GM12878 (cell line): ENCODE measurements at regions not wholly inside any gene's neighbourhood (a gene's known extent, or its start where the extent isn't known, plus 50 kb on each side); places are given as distances from the start of the nearest gene placed in this dataset.

Experiments used
- EZH2 ChIP-seq: IDR thresholded peaks from 2 replicates; pipeline ENCODE4 v1.6.1; 2012; ENCODE audit warnings: low read depth, mild to moderate bottlenecking, control low read depth, inconsistent platforms, low read length, borderline replicate concordance; ENCODE audit not compliant: control insufficient read depth
- TAF1 ChIP-seq: IDR thresholded peaks from 2 replicates; pipeline ENCODE4 v1.6.1; 2011; ENCODE audit warnings: mild to moderate bottlenecking, low read depth, low read length, borderline replicate concordance
- TF ChIP-seq, protein P1 (sequence below), 3 experiments: IDR thresholded peaks in 2 of 3; conservative IDR thresholded peaks in 1 of 3; 2 replicates each; pipeline ENCODE4 v1.5.1; 2011; ENCODE audit warnings: low read depth in 3 of 3, low read length in 3 of 3, mild to moderate bottlenecking in 3 of 3, control low read depth in 2 of 3, moderate library complexity in 2 of 3, inconsistent platforms in 1 of 3, mixed read lengths in 1 of 3; ENCODE audit not compliant: control insufficient read depth in 2 of 3, insufficient read depth in 1 of 3; ENCODE audit errors: extremely low read depth in 1 of 3

DNA sequence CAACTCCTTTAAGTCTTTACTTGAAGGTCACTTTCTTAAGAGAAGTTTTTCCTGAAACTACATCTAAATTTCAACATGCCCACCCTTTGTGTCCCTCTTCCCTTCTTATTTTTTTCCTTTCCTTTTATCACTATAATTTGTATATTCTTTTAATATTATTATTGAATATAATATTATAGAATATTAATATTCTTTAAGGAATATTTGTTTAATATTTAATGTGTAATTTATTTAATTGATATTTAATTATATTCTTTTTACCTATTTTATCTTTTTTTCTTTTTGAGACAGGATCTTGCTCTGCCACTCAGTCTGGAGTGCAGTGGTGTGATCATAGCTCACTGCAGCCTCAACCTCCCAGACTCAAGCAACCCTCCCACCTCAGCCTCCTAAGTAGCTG is 114.8 kb downstream of the KDR start:
- TF ChIP-seq, protein P1, sequence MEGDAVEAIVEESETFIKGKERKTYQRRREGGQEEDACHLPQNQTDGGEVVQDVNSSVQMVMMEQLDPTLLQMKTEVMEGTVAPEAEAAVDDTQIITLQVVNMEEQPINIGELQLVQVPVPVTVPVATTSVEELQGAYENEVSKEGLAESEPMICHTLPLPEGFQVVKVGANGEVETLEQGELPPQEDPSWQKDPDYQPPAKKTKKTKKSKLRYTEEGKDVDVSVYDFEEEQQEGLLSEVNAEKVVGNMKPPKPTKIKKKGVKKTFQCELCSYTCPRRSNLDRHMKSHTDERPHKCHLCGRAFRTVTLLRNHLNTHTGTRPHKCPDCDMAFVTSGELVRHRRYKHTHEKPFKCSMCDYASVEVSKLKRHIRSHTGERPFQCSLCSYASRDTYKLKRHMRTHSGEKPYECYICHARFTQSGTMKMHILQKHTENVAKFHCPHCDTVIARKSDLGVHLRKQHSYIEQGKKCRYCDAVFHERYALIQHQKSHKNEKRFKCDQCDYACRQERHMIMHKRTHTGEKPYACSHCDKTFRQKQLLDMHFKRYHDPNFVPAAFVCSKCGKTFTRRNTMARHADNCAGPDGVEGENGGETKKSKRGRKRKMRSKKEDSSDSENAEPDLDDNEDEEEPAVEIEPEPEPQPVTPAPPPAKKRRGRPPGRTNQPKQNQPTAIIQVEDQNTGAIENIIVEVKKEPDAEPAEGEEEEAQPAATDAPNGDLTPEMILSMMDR (IDR thresholded peaks at IDR 0.05 in 2 of 3, conservative IDR thresholded peaks at IDR 0.05 in 1 of 3; ENCODE audit: control insufficient read depth in 2 of 3, extremely low read depth in 1 of 3, insufficient read depth in 1 of 3, low read depth in 3 of 3, low read length in 3 of 3): no peak
- TF ChIP-seq TAF1 (no peak), EZH2 (no peak)
